DOHH2 (cell line): ENCODE measurements at regions not wholly inside any gene's neighbourhood (a gene's known extent, or its start where the extent isn't known, plus 50 kb on each side); places are given as distances from the start of the nearest gene placed in this dataset.

Experiments used
- H3F3A ChIP-seq: fragments of 200-600 bp; sonication (generic), shearing (Covaris generic); 2 replicates; pipeline ENCODE4 v1.6.0; 2016; ENCODE audit warnings: antibody characterized with exemption, mild to moderate bottlenecking; ENCODE audit not compliant: control insufficient read depth, insufficient read depth
- H3K27ac ChIP-seq: fragments of 200-600 bp; sonication (generic); 2 replicates; pipeline ENCODE4 v1.5.1; 2014; ENCODE audit warnings: low read depth, mild to moderate bottlenecking, low read length, moderate library complexity
- H3K27me3 ChIP-seq: fragments of 200-600 bp; sonication (generic); 2 replicates; pipeline ENCODE4 v1.6.1; 2014; ENCODE audit warnings: mild to moderate bottlenecking, low read length, mixed read lengths; ENCODE audit not compliant: control insufficient read depth
- H3K36me3 ChIP-seq: fragments of 200-600 bp; sonication (generic); 2 replicates; pipeline ENCODE4 v1.6.1; 2014; ENCODE audit warnings: mild to moderate bottlenecking, low read length, moderate library complexity, mixed read lengths; ENCODE audit not compliant: control insufficient read depth
- H3K4me1 ChIP-seq: fragments of 200-600 bp; sonication (generic); 2 replicates; pipeline ENCODE4 v1.6.1; 2014; ENCODE audit warnings: mild to moderate bottlenecking, low read length, mixed read lengths; ENCODE audit not compliant: control insufficient read depth
- H3K4me2 ChIP-seq: fragments of 200-600 bp; sonication (generic); 2 replicates; pipeline ENCODE4 v1.6.0; 2014; ENCODE audit warnings: mild to moderate bottlenecking, low read length, moderate library complexity
- H3K4me3 ChIP-seq: fragments of 200-600 bp; sonication (generic); 2 replicates; pipeline ENCODE4 v1.5.1; 2014; ENCODE audit warnings: mild to moderate bottlenecking, low read length, mixed read lengths
- H3K79me2 ChIP-seq: fragments of 200-600 bp; sonication (generic); 2 replicates; pipeline ENCODE4 v1.6.1; 2014; ENCODE audit warnings: mild to moderate bottlenecking, low read length, mixed read lengths; ENCODE audit not compliant: control insufficient read depth
- H3K9me2 ChIP-seq: fragments of 200-600 bp; sonication (generic); replicated peaks from 2 replicates; pipeline ENCODE4 v1.6.1; 2014; ENCODE audit warnings: mild to moderate bottlenecking, low read length, mixed read lengths; ENCODE audit not compliant: control insufficient read depth
- H3K9me3 ChIP-seq: fragments of 200-600 bp; sonication (generic); 2 replicates; pipeline ENCODE4 v1.6.1; 2014; ENCODE audit warnings: antibody characterized with exemption, low read length, mixed read lengths; ENCODE audit not compliant: control insufficient read depth, insufficient read depth
- H4K20me1 ChIP-seq: fragments of 200-600 bp; sonication (generic); 2 replicates; pipeline ENCODE4 v1.6.0; 2014; ENCODE audit warnings: low read depth, mild to moderate bottlenecking, antibody characterized with exemption, low read length, moderate library complexity; ENCODE audit not compliant: control insufficient read depth, insufficient read depth
- EZH2phosphoT487 ChIP-seq: fragments of 200-600 bp; sonication (generic); IDR thresholded peaks from 2 replicates; pipeline ENCODE4 v1.6.1; 2017; ENCODE audit warnings: borderline replicate concordance, mild to moderate bottlenecking, antibody characterized with exemption, low read length, moderate library complexity, mixed read lengths
- TF ChIP-seq, protein P1 (sequence below): fragments of 200-600 bp; sonication (generic); IDR thresholded peaks from one replicate; pipeline ENCODE4 v1.5.1; 2014; ENCODE audit warnings: antibody characterized with exemption, mild to moderate bottlenecking, low read depth, low read length; ENCODE audit not compliant: poor library complexity, severe bottlenecking

DNA sequence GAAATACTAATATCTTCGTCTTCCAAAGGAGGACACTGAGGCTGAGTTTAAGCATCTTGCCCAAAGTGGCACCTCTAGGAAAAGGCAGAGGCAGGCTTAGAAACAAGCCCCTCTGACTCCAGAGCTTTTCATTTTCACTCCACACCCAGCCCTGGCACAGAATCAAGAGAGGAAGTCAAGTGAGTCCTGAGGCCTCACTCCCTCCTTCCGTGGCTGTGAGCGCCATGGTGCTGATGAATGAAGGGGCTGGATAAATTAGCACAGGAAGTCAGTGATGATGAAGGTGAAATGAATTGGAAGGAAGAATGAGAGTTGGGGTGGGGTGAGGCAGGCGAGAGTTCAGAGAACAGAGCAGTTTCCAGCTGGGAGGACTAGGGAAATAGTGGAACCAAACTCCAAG is 179.3 kb downstream of the TMEM132E start:
- no peak overlapping the region for H3K27ac ChIP-seq
- no peak overlapping the region for H3K4me2 ChIP-seq
- no peaks in the 10 kb centered on the region for H4K20me1 ChIP-seq
- no peaks in the 10 kb centered on the region for H3K9me2 ChIP-seq
- TF ChIP-seq, protein P1, sequence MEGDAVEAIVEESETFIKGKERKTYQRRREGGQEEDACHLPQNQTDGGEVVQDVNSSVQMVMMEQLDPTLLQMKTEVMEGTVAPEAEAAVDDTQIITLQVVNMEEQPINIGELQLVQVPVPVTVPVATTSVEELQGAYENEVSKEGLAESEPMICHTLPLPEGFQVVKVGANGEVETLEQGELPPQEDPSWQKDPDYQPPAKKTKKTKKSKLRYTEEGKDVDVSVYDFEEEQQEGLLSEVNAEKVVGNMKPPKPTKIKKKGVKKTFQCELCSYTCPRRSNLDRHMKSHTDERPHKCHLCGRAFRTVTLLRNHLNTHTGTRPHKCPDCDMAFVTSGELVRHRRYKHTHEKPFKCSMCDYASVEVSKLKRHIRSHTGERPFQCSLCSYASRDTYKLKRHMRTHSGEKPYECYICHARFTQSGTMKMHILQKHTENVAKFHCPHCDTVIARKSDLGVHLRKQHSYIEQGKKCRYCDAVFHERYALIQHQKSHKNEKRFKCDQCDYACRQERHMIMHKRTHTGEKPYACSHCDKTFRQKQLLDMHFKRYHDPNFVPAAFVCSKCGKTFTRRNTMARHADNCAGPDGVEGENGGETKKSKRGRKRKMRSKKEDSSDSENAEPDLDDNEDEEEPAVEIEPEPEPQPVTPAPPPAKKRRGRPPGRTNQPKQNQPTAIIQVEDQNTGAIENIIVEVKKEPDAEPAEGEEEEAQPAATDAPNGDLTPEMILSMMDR, result no peak
- TF ChIP-seq EZH2phosphoT487, result no peak
- no peak overlapping the region for H3K4me3 ChIP-seq
- H3K79me2 ChIP-seq, result no peaks in the 10 kb centered on the region
- H3K4me1 ChIP-seq, result no peaks in the 10 kb centered on the region
- H3K9me3 ChIP-seq, result no peaks in the 10 kb centered on the region
- H3K36me3 ChIP-seq, result no peaks in the 10 kb centered on the region
- H3K27me3 ChIP-seq, result no peaks in the 10 kb centered on the region
- H3F3A ChIP-seq, result no peaks in the 10 kb centered on the region

GRCh38 chr17:34758316-34758715 is 178.9 kb downstream of the TMEM132E start:
- TF ChIP-seq, protein P1, result no peak
- no peak for TF ChIP-seq EZH2phosphoT487
- Histone ChIP-seq H4K20me1 (no peaks in the 10 kb centered on the region), H3K36me3 (no peaks in the 10 kb centered on the region), H3K9me2 (no peaks in the 10 kb centered on the region), H3K79me2 (no peaks in the 10 kb centered on the region), H3K4me3 (no peak overlapping the region), H3K27ac (no peak overlapping the region), H3K9me3 (no peaks in the 10 kb centered on the region), H3F3A (no peaks in the 10 kb centered on the region), H3K27me3 (no peaks in the 10 kb centered on the region), H3K4me2 (no peak overlapping the region), H3K4me1 (no peaks in the 10 kb centered on the region)

DNA sequence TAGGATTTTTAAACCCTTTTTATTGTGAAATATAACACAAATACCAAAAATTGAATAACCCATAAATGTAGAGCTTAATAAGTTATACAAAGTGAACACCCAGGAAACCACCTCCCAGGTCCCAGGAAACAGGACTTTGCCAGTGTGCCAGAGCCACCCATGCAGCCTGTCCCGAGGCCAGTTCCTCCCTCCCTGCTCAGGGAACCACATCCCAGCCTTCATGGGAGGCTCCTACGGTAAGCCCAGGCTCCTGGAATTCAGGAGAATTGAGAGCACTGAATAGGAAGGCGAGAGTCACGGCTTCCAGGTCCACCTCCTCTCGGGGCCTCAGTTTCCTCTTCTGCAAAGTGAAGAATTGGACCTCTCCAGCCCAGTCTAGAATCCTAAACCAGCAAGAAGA is 178.2 kb downstream of the TMEM132E start:
- Histone ChIP-seq H3K27me3 (peaks cover 1% of the 10 kb centered on the region; the same call in 1 of the 2 replicates), H3K4me2 (no peak overlapping the region), H3K27ac (no peak overlapping the region), H4K20me1 (no peaks in the 10 kb centered on the region), H3K4me3 (no peak overlapping the region), H3K9me2 (no peaks in the 10 kb centered on the region), H3K79me2 (no peaks in the 10 kb centered on the region), H3K9me3 (no peaks in the 10 kb centered on the region), H3K36me3 (no peaks in the 10 kb centered on the region), H3K4me1 (no peaks in the 10 kb centered on the region), H3F3A (no peaks in the 10 kb centered on the region)
- TF ChIP-seq EZH2phosphoT487, result no peak
- TF ChIP-seq, protein P1, result no peak

- Histone ChIP-seq H3K4me3 (no peak overlapping the region), H3F3A (no peaks in the 10 kb centered on the region), H3K36me3 (no peaks in the 10 kb centered on the region), H3K79me2 (no peaks in the 10 kb centered on the region), H3K27me3 (peaks cover 4% of the 10 kb centered on the region; the same call in 1 of the 2 replicates), H3K4me1 (no peaks in the 10 kb centered on the region), H3K27ac (no peak overlapping the region), H3K9me3 (no peaks in the 10 kb centered on the region), H3K9me2 (no peaks in the 10 kb centered on the region), H4K20me1 (no peaks in the 10 kb centered on the region), H3K4me2 (no peak overlapping the region)
- TF ChIP-seq, protein P1, result no peak
- TF ChIP-seq EZH2phosphoT487, result no peak
These were observed 177.7 kb downstream of the TMEM132E start for GRCh38 chr17:34757106-34757505.
